Amygdala (tissue), 56 donors: ENCODE measurements at regions not wholly inside any gene's neighbourhood (a gene's known extent, or its start where the extent isn't known, plus 50 kb on each side); places are given as distances from the start of the nearest gene placed in this dataset.

Experiments used
- DNase-seq, 56 donors: peaks; one replicate each; lab custom pipeline; 2025; lab: John Stamatoyannopoulos, UW

DNA sequence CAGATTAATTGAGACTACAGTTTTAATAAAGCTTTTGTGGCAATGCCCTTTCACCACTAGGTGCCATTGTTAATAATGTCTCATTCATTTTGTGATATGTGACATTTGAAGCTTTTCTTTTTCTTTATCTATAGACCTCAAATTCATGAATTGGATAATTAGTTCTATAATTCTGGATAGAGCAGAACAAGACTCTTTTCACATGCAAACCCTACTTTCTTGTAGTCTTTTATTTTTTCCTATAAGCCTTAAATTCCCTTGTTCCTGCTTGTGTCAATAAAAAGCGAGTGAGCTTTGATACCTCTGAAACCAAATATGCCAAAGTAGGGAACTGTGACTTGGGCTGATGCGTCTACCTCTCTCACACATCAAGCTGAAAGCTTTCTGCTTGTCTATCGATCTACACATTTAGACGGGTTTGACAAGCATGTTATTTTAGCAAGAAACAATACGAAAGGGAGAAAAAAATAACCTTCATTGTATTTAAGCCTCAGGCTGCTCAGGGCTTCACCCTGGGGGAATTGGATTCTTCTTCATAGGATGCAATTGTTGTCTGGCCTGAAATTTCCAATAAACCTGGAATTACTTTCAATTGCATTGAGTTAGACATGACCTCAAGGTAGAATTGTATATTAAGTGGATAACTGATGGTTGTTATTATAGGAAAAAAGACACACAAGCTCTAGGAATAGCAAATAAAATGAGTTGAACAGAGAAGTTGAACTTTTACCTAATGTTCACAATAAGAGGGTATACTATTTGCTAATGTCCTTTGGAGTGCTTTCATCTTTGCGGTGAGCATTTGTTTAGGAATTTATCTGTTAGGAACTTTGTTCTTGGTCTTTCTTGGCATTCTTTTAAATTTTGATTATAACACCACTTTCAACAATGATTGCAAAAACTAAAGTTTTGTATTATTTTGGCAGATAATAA lies 1150.2 kb upstream of the PCDH9 start:
- DNase-seq, result no peak

DNA sequence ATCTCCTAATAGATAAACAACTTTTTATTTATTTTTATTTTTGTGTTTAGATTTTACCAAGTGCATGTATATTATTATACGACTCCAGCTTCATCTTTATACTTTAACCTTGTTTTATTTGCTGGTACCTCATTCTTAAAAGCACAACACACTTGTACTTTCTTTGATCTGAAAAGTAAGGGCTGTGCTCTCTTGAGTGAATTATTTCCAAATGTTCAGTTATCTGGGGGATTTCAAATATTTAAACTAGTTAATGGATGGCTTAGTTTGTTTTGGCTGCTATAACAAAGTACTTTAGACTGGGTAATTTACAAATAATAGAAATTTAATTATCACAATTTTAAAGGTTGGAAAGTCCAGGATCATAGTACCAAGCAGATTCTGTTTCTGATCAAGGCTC lies 1148.2 kb upstream of the PCDH9 start:
- DNase-seq, result no peak

DNA sequence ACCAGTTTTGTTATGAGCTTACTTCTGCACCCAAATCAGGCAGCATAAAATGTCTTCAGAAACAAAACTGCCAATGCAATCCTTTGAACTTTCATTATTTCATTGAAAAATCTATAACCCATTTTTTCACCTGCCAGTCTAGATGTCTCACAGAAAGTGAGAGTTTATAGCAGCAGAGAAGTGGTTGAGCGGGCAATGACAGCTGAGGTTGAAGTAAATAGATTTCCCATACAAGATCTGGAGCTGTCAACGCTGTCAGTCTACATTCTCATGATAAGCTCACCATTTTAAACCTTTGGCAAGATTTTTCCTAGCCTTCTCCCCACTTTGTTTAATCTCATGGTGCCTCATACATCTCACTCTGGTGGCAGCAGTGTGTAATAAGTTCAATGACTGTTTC lies 1144.9 kb upstream of the PCDH9 start:
- no peak for DNase-seq

DNA sequence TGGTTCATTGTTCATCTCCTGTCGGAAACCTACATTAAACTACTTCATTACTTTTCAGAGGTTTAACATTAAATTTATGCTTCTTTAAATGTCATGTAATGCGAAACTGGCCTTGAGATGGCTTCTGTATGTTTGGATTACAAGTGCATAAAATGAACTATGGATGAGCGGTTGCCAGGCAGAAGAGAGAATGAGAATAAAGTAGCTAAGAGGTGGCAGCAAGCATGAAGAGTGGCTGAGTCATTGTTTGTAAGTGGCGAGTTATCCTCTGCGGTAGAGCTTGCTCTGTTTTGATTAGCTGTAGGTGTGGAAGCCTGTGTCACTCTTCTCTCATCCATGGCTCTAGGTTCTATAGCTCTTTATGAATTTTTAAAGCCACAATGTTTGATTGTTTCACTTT lies 1139.6 kb upstream of the PCDH9 start:
- DNase-seq, result no peak

DNA sequence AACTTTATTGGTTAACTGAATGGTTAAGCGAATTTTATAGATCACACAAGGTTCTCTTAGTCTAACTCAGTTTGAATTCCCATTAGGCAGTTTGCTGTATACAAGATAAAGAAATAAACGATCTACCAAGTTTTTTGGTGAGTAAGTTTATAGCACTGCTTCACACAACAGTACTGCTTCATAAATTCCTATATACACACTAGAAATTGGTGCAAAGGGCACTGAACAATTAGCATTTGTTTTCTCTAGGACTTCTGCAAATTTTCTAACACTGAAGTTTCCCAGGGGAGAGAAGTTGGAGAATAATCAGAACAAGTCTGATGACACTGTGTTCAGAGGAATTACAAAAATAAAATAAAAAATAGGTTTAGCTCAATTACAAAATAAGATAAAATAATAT lies 1138.8 kb upstream of the PCDH9 start:
- DNase-seq, result no peak

DNA sequence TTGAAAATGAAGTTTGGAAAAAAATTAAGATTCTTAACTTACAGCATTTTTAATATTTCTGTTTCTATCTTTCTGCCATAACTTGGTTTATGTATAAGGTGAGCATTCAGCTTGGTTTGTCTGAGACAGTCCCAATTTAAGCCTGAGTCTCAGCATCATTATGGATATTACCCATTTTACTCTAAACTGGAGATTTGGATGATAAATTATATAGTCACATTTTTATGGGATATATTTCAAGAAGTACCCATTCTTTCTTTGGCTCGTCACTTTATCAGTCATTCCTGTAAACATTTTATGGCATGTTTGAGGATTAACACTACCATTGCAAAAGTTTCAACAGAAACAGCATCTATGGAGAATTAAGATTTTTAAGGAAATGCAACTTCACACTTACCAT lies 1129.0 kb upstream of the PCDH9 start:
- no peak for DNase-seq

DNA sequence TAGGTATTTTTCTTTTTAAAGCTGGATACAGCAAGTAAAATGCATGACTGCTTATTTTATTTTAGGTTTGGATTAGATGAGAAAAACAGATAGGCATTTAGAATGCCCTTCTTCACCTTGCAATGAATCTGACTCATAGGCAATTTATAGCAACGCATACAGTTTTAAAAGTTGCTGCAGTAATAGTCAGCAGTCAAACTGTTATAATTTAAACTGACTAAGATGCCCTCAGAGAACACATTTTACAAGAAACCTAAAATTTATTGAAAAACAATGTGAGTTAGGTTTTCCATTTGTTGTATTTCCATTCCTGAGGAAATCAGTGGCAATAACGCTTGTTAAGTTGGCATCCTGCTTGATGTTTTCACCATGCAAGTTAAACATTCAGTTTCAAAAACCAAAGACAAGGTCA lies 1128.2 kb upstream of the PCDH9 start:
- no peak for DNase-seq

DNA sequence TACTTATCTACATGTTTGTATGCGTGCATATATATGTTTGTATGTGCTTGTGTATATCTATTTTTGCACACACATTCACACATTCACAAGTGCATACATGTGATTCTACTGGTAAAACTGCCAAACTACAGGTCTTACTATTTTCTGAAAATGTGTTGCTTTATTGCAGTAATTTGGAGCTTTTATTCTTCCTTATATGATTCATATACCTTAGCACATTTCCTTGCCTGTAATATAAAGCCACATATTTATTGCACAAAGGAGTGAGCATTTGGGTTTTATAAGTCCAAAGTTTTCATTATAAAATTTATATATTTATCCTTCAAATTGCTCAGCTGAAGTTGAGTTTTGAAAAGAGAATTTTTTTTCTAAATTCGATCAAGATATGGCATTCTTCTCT lies 1120.4 kb upstream of the PCDH9 start:
- no peak for DNase-seq

DNA sequence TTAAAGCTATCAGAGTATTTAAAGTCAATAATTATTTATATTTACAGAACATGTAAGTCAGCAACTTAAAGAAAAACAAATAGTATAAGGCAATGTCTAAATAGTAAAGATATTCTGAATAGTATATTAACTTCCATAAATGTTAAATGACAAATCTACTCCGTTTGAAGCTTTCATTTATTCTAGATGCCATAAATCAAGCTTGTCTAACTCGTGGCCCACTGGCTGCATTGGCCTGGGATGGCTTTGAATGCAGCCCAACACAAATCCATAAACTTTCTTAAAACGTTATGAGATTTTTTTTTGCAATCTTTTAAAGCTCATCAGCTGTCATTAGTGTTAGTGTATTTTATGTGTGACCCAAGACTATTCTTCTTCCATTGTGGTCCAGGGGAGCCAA lies 1117.1 kb upstream of the PCDH9 start:
- no peak for DNase-seq

DNA sequence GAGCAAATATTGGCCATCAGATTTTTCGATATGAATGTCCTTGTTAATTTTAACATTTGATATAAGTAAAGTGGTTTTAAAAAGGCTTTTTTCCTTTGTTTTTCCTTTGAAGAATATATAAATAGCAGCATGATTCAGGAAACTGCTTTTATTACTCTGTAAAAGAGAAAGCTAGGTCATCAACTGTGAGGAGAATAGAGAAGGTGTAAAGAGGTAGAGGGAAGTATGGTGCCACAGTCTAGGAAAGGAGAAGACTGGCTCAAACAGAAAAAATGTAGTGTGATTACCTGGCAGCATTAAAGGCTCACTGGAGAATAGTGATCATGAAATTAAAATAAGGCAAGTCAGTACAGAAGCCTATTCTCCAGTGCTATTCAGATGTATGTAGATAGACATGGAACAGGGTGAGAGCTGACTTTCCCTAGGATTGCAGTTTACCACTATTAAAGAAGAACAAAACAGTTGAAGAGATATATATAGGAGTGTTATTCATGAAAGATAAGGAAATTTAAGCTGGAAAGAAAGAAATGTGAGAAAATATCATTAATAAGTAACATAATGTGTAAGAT lies 1115.9 kb upstream of the PCDH9 start:
- no peak for DNase-seq

DNA sequence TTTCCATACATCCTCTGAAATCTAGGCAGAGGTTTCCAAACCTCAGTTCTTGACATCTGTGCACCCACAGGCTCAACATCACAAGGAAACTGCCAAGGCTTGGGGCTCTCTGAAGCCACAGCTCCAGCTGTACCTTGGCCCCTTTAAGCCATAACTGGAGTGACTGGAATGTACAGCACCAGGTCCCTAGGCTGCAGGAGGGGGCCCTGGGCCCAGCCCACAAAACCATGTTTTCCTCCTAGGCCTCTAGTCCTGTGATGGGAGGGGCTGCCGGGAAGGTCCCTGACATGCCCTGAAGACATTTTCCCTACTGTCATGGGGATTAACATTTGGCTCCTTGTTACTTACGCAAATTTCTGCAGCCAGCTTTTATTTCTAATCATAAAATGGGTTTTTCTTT lies 1093.0 kb upstream of the PCDH9 start:
- DNase-seq, result no peak

DNA sequence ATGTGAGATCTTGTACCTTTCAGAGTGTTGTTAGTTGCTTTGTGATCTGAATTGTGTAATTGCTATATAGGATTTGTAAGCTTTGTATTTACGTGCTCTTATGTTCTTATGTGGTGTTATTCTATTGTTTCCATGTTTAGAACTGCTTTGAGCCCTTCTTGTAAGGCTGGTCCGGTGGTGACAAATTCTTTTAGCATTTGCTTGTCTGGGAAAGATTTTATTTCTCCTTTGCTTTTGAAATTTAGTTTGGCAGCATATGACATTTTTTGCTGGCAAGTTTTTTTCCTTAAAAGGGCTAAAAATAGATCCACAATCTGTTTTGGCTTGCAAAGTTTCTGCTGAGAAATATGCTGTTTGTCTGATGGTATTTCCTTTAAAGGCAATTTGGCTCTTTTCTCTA lies 1089.2 kb upstream of the PCDH9 start:
- DNase-seq, result no peak

DNA sequence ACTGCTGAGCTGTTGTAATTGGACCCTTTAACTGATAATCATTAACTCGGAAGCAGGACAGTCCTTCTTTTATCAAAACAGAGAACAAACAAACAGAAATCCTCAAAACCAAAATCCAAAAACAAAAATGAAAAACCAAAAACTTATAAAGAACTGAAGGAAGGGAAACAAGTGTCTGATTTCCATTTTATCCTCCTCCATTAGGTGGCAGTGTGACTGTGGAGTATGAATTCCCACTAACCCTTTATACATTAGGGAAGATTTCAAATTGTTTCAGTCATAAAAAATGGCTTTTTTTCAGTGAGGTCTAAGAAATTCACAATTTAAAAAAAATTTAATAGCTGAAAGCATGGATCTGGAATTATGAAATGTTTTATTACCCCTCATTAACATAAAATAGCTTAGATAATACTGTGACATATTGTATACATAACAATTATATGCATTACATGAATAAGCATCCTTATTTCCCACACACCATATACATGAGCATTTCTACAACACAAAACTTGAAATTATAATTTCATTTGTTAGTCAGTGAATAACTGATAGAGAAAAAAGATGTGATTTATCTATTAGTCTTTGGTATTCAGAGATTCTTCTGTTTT lies 1074.3 kb upstream of the PCDH9 start:
- DNase-seq, result no peak

DNA sequence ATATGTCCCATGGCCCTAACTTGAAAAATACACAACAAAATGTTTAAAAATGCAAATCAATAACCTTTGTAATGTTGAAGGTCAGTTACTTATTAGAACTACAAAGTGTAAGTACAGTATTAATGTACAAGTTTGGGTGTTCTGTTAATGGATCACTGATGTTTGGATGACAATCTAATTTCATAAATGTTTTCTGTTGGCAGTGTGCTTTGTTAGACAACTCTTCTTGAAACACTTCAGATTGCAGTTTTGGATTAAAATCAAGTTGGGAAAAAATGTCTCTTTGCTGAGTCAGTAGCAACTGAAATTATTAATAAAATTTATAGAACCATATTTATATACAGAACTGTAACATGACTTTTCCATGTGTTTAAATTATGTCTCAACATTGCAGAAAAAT lies 1063.5 kb upstream of the PCDH9 start:
- no peak for DNase-seq

DNA sequence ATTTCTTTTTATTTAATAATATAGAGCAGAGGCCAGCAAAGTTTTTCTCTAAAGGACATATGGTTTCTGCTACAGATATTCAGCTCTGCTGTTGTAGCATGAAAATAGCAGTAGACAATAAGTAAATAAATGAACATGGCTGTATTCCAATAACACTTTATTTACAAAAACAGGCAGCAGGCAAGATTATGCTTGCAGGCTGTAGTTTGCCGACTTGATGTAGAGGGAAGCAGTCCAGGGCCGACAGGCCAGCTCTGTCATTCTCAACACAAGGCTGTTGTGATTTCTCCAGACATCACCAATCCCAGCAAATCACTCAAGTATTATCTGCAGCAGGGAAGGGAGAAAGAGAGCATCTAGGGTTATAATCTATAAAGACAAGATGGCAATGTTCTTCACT lies 1062.5 kb upstream of the PCDH9 start:
- DNase-seq, result no peak

DNA sequence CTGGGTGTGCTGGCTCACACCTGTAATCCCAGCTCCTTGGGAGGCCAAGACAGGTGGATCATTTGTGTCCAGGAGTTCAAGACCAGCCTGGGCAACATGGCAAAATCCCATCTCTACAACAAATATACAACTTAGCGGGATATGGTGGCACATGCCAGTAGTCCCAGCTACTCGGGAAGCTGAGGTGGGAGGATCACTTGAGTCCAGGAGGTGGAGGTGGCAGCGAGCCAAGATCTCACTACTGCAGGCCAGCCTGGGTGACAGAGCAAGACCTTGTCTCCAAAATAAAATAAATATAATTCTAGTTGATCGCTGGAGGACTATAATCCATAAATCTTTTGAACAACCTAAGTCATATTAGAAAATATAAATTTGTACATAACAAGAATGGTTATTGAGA lies 1061.5 kb upstream of the PCDH9 start:
- no peak for DNase-seq

DNA sequence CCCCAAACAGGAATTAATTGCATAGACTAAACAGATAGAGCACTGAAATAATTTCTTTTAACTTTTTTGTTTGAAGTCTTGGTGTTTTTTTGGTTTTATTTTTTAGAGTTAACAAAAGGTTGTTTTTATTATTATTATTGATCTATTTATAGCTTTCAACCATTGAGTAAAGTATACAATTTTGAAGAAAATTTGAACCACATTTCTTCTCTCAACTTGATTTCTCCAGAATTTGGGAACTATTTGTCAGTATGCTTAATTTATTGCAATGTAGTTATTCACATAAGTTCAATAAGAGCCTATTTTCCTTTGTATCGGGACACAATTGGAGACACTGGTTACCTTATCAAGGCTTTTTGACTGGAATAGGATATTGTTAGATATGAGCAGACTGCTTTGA lies 1045.6 kb upstream of the PCDH9 start:
- no peak for DNase-seq

DNA sequence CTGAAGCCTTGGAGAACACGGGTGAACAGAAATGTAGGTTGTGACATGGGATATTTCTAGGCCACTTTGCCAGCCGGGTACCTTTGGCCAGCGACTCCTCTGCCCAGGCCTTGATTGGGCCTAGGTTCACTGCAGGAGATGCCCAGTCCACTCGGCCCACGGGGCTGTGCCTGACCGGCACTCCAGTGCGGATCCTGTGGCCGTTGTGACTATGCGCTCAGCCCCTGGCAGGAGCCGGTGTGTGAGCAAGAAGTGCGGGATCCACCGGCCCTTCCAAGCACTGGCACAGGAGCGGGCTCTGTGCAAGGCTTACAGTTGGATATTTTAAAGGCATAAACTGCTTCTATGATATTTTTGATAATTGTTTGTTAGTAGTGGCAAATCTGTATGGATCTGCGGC lies 1042.5 kb upstream of the PCDH9 start:
- no peak for DNase-seq

DNA sequence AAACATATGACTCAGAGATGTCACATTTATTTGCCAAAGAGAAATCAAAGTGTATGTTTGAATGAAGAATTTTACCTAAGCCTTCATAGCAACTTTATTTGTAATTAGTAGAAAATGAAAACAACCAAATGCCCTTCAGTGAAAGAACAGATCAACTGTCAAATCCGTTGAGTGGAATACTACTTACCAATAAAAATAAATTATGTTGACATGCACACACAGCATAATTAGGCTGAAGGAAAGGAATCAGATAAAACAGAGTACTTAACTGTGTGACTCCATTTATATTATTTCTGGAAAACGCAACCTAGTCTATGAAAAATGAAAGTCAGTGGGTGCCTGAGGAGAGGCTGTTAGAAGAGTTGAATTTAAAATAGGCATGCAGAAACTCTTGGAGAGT lies 1034.6 kb upstream of the PCDH9 start:
- DNase-seq, result no peak

DNA sequence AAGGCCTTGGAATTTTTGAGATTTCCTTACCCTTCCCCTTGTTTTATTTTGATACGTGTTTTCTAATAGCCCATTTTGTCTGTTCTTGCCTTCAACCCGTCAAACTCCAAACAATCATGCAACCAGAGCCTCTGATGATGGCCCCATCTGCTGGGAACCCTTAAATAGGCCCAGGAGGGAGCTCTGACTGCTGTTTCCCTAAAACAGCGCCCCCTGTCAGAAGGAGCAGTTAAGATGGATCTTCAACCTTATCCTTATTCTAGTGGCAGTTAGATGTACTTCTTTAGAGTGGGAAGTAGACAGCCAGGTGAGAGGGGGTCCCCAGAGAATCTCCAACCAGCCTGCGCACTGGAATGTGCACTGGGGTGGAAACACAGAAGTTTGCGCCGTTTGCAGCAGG lies 1031.0 kb upstream of the PCDH9 start:
- no peak for DNase-seq

DNA sequence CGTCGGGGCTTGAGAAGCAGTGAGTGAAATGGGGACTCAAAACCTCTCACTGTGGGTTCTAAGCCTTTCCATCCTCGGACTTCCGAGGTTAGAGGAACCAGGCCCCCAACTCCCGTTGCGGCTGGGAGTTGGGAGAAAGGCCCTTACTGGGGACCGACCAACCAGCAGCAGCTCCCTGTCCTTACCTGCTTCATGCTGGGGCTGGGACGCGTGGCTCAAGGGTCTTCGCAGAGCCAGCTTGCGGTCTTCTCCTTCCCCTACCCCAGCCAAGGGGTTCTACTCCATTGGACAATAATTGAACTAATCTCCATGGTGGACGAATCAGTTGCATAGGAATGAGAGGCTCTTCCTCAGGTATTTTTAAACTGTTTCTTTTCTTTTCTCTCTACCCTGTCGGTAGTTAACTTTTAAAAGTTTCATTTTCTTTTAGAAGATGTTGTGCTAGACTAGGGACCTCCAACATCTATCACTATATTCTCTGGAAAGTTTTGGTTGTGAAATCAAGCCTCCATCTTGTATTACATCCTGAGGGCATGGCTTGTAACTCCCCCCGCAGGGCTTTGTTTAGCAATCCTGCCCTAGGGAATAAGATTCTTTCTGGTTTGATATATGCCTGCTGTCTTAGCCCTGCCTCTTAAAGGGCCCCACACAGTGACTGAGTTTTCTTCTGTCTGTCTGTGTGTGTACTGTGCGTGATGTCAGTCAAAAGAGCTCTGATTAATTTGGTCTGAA lies 1027.1 kb upstream of the PCDH9 start:
- no peak for DNase-seq
